Gastroesophageal sphincter (tissue), 4 donors: ENCODE measurements at regions not wholly inside any gene's neighbourhood (a gene's known extent, or its start where the extent isn't known, plus 50 kb on each side); places are given as distances from the start of the nearest gene placed in this dataset.

ENCODE experiments used
- ATAC-seq: fragments of 150-250 bp; one replicate; pipeline ENCODE4 v1.9.1; 2016; ENCODE audit warnings: mild to moderate bottlenecking, moderate library complexity
- H3K27ac ChIP-seq, 4 donors: fragments of 200-600 bp; sonication (generic) in 3 of 4; 1 replicate in 3 of 4; 2 replicates in 1 of 4; pipeline ENCODE4 v1.5.1; 2016 to 2019
- H3K27me3 ChIP-seq: fragments of 200-600 bp; sonication (generic); one replicate; pipeline ENCODE4 v1.5.1; 2019
- H3K36me3 ChIP-seq, 2 donors: fragments of 200-600 bp; sonication (generic); one replicate each; pipeline ENCODE4 v1.5.1; 2019; ENCODE audit warnings: control low read depth in 1 of 2
- H3K4me1 ChIP-seq, 3 donors: fragments of 200-600 bp; sonication (generic); 1 replicate in 2 of 3; 2 replicates in 1 of 3; pipeline ENCODE4 v1.5.1; 2016 to 2019; ENCODE audit warnings: control low read depth in 2 of 3
- H3K4me3 ChIP-seq, 2 donors: fragments of 200-600 bp; sonication (generic); one replicate each; pipeline ENCODE4 v1.5.1; 2019; ENCODE audit warnings: mild to moderate bottlenecking in 1 of 2, moderate library complexity in 1 of 2
- H3K9me3 ChIP-seq, 3 donors: fragments of 200-600 bp; sonication (generic); one replicate each; pipeline ENCODE4 v1.5.1; 2017 to 2019; ENCODE audit warnings: control low read depth in 2 of 3
- EP300 ChIP-seq: sonication (generic); formaldehyde crosslinking; IDR thresholded peaks from one replicate; pipeline ENCODE4 v1.6.1; 2017; ENCODE audit warnings: antibody characterized with exemption, mild to moderate bottlenecking
- POLR2A ChIP-seq, 2 donors: fragments of 450-650 bp; IDR thresholded peaks; one replicate each; pipeline ENCODE4 v1.6.1; 2017; ENCODE audit warnings: antibody characterized with exemption in 2 of 2, mild to moderate bottlenecking in 2 of 2, moderate library complexity in 1 of 2
- POLR2AphosphoS5 ChIP-seq: sonication (generic); formaldehyde crosslinking; IDR thresholded peaks from one replicate; pipeline ENCODE4 v1.6.1; 2017; ENCODE audit warnings: antibody characterized with exemption
- WGBS, 2 donors: methylation state at CpG; one replicate each; pipeline ENCODE4 v1.1.5; 2018; ENCODE audit warnings: low coverage in 1 of 2; 5-methylcytosine and 5-hydroxymethylcytosine counted together
- TF ChIP-seq, protein P1 (sequence below), 4 experiments: fragments of 200-600 bp in 2 of 4; fragments of 450-650 bp in 2 of 4; sonication (generic) in 1 of 4; IDR thresholded peaks; one replicate each; pipeline ENCODE4 v1.5.1; 2017 to 2019; ENCODE audit warnings: antibody characterized with exemption in 4 of 4, mild to moderate bottlenecking in 2 of 4, moderate library complexity in 2 of 4

DNA sequence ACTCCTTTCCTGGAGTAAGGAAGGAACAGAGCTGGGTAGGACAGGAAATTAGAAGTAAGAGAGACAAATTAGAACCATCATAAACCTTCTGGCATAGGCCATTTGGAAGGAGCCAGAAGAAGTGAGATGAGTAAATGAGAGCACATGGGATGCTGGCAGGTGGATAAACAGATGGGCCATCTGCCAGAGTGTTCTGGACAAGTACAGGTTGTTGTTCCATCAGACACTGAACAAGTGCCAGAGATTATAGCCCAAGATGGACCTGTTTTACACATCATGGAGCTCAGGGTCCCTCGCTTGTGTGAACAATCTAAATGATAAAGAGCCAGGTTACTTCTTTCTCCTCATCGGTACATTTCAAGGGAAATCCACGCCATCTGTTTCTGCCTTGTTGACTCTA is 200.3 kb downstream of the HHIPL2 start:
- no peak overlapping the region for H3K27ac ChIP-seq
- TF ChIP-seq POLR2AphosphoS5 (no peak), EP300 (no peak), POLR2A (IDR thresholded peaks at IDR 0.05) (no peak)
- TF ChIP-seq, protein P1, sequence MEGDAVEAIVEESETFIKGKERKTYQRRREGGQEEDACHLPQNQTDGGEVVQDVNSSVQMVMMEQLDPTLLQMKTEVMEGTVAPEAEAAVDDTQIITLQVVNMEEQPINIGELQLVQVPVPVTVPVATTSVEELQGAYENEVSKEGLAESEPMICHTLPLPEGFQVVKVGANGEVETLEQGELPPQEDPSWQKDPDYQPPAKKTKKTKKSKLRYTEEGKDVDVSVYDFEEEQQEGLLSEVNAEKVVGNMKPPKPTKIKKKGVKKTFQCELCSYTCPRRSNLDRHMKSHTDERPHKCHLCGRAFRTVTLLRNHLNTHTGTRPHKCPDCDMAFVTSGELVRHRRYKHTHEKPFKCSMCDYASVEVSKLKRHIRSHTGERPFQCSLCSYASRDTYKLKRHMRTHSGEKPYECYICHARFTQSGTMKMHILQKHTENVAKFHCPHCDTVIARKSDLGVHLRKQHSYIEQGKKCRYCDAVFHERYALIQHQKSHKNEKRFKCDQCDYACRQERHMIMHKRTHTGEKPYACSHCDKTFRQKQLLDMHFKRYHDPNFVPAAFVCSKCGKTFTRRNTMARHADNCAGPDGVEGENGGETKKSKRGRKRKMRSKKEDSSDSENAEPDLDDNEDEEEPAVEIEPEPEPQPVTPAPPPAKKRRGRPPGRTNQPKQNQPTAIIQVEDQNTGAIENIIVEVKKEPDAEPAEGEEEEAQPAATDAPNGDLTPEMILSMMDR (IDR thresholded peaks at IDR 0.05), result no peak
- no peaks in the 10 kb centered on the region for H3K4me1 ChIP-seq
- no peaks in the 10 kb centered on the region for H3K27me3 ChIP-seq
- WGBS, 2 donors, result 79 to 89% methylated on average over 3 of the region's 3 CpGs
- H3K9me3 ChIP-seq, result no peaks in the 10 kb centered on the region
- no peak overlapping the region for H3K4me3 ChIP-seq
- ATAC-seq, result no peak
- no peaks in the 10 kb centered on the region for H3K36me3 ChIP-seq

DNA sequence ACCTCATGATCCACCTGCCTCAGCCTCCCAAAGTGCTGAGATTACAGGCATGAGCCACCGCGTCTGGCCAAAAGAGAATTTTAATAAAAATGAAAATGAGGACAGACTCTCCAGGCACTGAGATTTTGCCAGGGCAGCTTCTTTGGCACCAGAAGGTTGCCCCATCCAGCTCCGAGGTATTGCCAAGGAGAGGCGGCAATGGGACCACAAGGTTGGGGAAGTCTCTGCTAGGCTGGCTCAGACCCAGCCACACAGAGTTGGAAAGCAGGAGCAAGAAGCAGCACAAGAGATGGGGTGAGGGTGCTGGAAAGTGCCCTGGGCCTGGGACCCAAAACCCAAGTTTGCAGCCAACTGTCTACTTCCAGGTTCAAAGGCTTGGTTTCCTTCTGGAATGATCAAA is 200.9 kb downstream of the HHIPL2 start:
- Histone ChIP-seq H3K9me3 (no peaks in the 10 kb centered on the region), H3K4me3 (no peak overlapping the region), H3K27ac (no peak overlapping the region), H3K4me1 (no peaks in the 10 kb centered on the region), H3K36me3 (no peaks in the 10 kb centered on the region), H3K27me3 (no peaks in the 10 kb centered on the region)
- 80 to 93% methylated on average over 2 of the region's 4 CpGs for WGBS, 2 donors
- ATAC-seq, result no peak
- TF ChIP-seq POLR2A (IDR thresholded peaks at IDR 0.05) (no peak), EP300 (no peak), POLR2AphosphoS5 (no peak)
- TF ChIP-seq, protein P1 (IDR thresholded peaks at IDR 0.05), result no peak

DNA sequence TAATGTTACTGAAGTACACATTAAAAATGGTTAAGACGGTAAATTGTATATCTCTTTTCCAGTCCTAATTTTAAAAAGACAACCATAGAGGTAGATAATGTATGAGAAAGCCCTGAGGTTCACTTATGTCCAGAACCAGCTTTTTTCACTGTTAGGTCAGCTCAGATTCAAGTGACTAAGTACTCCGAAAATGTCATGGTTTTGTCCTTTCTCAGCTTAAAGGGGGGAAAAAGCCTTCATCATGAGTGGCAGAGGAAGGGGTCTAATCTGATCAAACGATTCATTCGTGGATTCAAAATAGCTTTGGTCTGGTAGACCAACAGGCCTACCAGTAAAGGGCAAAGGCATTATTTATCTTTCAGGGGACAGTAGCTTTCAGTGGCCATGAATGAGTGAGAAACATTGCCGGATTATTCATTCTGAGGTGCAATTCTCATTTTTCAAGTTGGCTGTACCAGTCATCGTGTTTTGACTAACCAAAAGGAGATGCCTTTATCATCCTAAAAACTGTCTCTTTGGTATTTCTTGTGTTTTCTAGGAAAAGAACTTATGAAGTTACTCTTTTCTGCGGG is 208.4 kb downstream of the HHIPL2 start:
- Histone ChIP-seq H3K4me1 (no peaks in the 10 kb centered on the region), H3K36me3 (no peaks in the 10 kb centered on the region), H3K27me3 (no peaks in the 10 kb centered on the region), H3K27ac (no peak overlapping the region), H3K9me3 (no peaks in the 10 kb centered on the region), H3K4me3 (no peak overlapping the region)
- ATAC-seq, result no peak
- WGBS, 2 donors, result 67 to 75% methylated on average over 7 of the region's 7 CpGs
- no peak for TF ChIP-seq EP300
- TF ChIP-seq, protein P1 (IDR thresholded peaks at IDR 0.05), result no peak
- no peak for TF ChIP-seq POLR2A (IDR thresholded peaks at IDR 0.05)
- no peak for TF ChIP-seq POLR2AphosphoS5

DNA sequence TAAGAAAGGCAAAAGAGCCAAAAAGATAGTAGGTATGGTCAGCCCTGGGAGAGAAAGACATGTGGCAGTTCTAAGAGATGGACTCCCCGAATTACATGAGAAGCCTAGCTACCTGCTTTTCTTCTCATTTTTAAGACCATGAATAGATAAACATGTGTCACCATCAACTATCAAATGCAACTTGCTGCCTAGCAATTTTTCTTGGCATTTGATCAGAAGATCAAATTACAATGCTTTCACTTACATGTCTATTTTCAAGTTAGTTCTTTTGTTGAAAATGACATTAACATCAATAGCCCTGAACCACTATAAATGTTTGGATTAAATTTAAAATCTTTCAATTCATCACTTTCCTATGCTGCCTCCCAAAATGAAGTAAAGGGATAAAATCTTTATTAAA is 212.3 kb downstream of the HHIPL2 start:
- H3K36me3 ChIP-seq, result no peaks in the 10 kb centered on the region
- WGBS, 2 donors, result 40 to 67% methylated on average over 1 of the region's 1 CpG
- TF ChIP-seq POLR2AphosphoS5, result no peak
- TF ChIP-seq, protein P1 (IDR thresholded peaks at IDR 0.05), result no peak
- TF ChIP-seq POLR2A (IDR thresholded peaks at IDR 0.05), result no peak
- no peak for TF ChIP-seq EP300
- no peak overlapping the region for H3K27ac ChIP-seq
- H3K27me3 ChIP-seq, result peaks cover 4% of the 10 kb centered on the region
- no peaks in the 10 kb centered on the region for H3K4me1 ChIP-seq
- no peak for ATAC-seq
- H3K9me3 ChIP-seq, result no peaks in the 10 kb centered on the region
- H3K4me3 ChIP-seq, result no peak overlapping the region

DNA sequence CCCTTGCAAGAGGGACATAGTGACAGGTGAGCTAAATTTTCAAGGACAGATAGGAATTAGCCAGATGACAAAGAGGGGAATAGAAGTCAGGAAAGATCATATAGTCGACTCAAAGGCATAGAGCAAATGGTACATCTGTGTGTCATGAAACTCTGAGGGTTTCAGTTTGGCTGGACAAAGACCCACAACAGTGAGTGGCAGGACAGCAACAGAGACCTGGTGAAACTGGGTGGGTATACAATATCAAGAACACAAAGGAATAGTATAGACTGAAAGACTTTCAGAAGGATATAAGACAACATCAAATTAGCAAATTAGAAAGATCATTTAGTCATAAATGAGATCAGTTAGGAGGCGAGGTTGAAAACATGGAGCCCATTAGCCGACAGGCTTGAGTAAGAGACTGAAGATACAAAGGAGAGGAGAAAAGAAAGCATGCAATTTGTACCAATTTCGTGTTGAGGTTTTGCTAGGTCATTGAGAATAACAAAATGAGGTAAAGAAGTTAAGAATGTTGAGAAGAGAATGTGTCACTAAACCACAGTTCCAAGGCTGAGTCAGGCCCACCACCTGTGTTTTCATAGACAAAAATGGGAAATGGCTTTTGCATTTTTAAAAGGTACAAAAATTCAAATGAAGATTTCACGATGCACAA is 213.8 kb downstream of the HHIPL2 start:
- no peak for ATAC-seq
- Histone ChIP-seq H3K4me1 (no peaks in the 10 kb centered on the region), H3K27me3 (peaks cover 4% of the 10 kb centered on the region), H3K4me3 (no peak overlapping the region), H3K27ac (no peak overlapping the region), H3K36me3 (no peaks in the 10 kb centered on the region), H3K9me3 (no peaks in the 10 kb centered on the region)
- TF ChIP-seq POLR2A (IDR thresholded peaks at IDR 0.05) (no peak), POLR2AphosphoS5 (no peak), EP300 (no peak)
- TF ChIP-seq, protein P1 (IDR thresholded peaks at IDR 0.05), result no peak
- WGBS, 2 donors, result 82 to 86% methylated on average over 5 of the region's 5 CpGs
